ENCODE measurements at regions not wholly inside any gene's neighbourhood (a gene's known extent, or its start where the extent isn't known, plus 50 kb on each side); places are given as distances from the start of the nearest gene placed in this dataset.

DNA sequence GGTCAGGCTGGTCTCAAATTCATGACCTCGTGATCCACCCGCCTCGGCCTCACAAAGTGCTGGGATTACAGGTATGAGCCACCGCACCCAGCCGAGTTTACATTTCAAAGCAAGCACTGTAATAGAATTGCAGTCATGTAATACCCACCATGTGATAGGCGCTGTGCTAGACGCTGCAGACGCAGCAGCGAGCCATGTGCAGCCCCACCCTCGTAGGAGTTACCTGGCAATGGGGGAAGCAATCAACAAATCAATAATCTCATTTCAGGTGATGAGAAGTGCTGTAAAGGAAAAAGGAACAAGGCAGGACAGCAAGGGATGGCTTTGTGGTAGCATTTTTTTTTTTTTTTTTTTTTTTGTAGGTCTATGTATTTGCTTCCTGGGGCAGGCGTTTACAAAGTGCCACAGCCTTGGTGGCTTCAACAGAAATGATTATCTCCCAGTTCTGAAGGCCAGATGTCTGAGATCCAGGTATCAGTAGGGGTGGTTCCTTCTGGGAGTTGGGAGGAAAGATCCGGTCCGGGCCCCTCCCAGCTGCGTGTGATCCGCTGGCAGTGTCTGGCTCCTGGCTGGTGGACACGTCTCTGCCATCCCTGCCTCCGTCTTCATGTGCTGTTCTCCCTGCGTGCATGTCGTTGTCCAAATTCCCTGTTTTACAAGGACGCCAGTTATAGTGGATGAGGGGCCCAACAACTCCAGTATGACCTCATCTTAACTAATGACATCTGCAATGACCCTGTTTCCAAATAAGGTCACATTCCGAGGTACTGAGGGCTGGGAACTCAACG, 72.8 kb downstream of the TNFAIP2 start:
- Histone ChIP-seq H3K9me3 (ENCODE audit: control insufficient read depth, insufficient read depth, low read length) (no peaks in the 10 kb centered on the region), H3K4me3 (ENCODE audit: low read depth, low read length) (no peak overlapping the region)

DNA sequence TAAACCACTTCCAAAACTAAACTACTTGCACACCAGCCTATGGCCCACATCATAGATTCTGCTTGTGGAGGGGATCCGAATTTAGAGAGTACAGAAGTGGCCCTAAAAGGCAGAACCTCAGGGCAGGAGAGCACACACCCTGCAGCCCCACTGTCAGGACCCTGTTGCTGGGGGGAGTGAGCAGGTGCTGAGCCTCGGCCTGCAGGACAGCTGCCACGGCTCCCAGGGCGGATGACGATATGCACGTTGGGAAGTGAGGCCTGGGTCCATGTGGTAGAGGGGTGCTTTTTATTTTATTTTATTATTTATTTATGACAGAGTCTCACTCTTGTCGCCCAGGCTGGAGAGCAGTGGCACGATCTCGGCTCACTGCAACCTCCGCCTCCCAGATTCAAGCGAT, 73.5 kb downstream of the TNFAIP2 start:
- no peaks in the 10 kb centered on the region for H3K27me3 ChIP-seq (ENCODE audit: control insufficient read depth, insufficient read depth, low read length)
- H3K4me1 ChIP-seq (ENCODE audit: control insufficient read depth, insufficient read depth, low read length): no peaks in the 10 kb centered on the region
- H3K9me3 ChIP-seq (ENCODE audit: control insufficient read depth, insufficient read depth, low read length): peaks cover under 1% of the 10 kb centered on the region
- H3K36me3 ChIP-seq (ENCODE audit: control insufficient read depth, insufficient read depth, low read length): no peaks in the 10 kb centered on the region
- H3K9ac ChIP-seq (ENCODE audit: low read depth, low read length): no peak overlapping the region
- no peak overlapping the region for H3K4me3 ChIP-seq (ENCODE audit: low read depth, low read length)

More for the DNA sequence above, 72.8 kb downstream of the TNFAIP2 start:
- Histone ChIP-seq H3K27me3 (ENCODE audit: control insufficient read depth, insufficient read depth, low read length) (no peaks in the 10 kb centered on the region), H3K36me3 (ENCODE audit: control insufficient read depth, insufficient read depth, low read length) (no peaks in the 10 kb centered on the region), H3K4me1 (ENCODE audit: control insufficient read depth, insufficient read depth, low read length) (no peaks in the 10 kb centered on the region), H3K9ac (ENCODE audit: low read depth, low read length) (no peak overlapping the region)

GRCh38 chr14:103198131-103199105, 75.2 kb downstream of the TNFAIP2 start:
- H3K27me3 ChIP-seq (ENCODE audit: control insufficient read depth, insufficient read depth, low read length): no peaks in the 10 kb centered on the region
- H3K4me3 ChIP-seq (ENCODE audit: low read depth, low read length): no peak overlapping the region
- no peaks in the 10 kb centered on the region for H3K4me1 ChIP-seq (ENCODE audit: control insufficient read depth, insufficient read depth, low read length)
- no peaks in the 10 kb centered on the region for H3K36me3 ChIP-seq (ENCODE audit: control insufficient read depth, insufficient read depth, low read length)
- H3K9me3 ChIP-seq (ENCODE audit: control insufficient read depth, insufficient read depth, low read length): peaks cover 4% of the 10 kb centered on the region
- H3K9ac ChIP-seq (ENCODE audit: low read depth, low read length): no peak overlapping the region

DNA sequence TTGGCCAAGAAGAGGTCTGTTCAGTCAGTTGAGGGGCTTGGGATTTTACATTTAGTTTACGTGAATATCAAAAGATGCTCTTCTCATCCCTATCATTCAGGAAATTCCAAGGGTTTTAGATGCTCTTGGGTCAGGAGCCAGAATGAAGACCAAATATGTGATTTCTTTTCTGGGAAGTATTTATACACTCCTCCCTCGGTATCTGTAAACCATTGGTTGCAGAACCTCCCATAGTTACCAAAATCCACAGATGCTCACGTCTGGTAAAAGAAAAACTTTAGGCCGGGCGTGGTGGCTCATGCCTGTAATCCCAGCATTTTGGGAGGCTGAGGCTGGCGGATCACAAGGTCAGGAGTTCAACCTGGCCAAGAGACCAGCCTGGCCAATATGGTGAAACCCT, 75.9 kb downstream of the TNFAIP2 start:
- H3K27me3 ChIP-seq (ENCODE audit: control insufficient read depth, insufficient read depth, low read length): no peaks in the 10 kb centered on the region
- peaks cover 4% of the 10 kb centered on the region for H3K9me3 ChIP-seq (ENCODE audit: control insufficient read depth, insufficient read depth, low read length)
- H3K4me1 ChIP-seq (ENCODE audit: control insufficient read depth, insufficient read depth, low read length): no peaks in the 10 kb centered on the region
- H3K9ac ChIP-seq (ENCODE audit: low read depth, low read length): no peak overlapping the region
- no peaks in the 10 kb centered on the region for H3K36me3 ChIP-seq (ENCODE audit: control insufficient read depth, insufficient read depth, low read length)
- H3K4me3 ChIP-seq (ENCODE audit: low read depth, low read length): no peak overlapping the region

DNA sequence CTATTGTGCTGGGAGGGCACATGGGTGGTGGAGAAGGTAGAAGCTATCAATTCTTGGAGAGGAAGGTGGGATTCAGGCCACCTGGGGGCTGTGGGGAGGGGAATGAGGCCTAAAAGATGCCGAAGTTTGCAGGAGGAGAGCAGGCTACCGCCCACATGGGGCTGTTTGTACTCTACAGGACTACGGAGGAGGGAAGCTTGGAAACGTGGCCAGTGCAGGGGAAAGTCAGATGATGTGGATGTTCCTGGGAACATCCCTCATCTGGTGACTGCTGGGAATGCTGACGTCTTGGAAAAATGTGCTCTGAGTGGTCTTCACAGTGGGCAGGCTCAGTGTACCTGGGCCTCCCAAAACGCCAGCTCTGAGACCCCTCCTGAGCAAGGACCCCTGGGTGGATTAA, 78.5 kb downstream of the TNFAIP2 start:
- Histone ChIP-seq H3K27me3 (ENCODE audit: control insufficient read depth, insufficient read depth, low read length) (peaks cover 3% of the 10 kb centered on the region), H3K9me3 (ENCODE audit: control insufficient read depth, insufficient read depth, low read length) (peaks cover 4% of the 10 kb centered on the region), H3K9ac (ENCODE audit: low read depth, low read length) (no peak overlapping the region), H3K36me3 (ENCODE audit: control insufficient read depth, insufficient read depth, low read length) (no peaks in the 10 kb centered on the region), H3K4me1 (ENCODE audit: control insufficient read depth, insufficient read depth, low read length) (peaks cover 3% of the 10 kb centered on the region), H3K4me3 (ENCODE audit: low read depth, low read length) (no peak overlapping the region)

- Histone ChIP-seq H3K27me3 (ENCODE audit: control insufficient read depth, insufficient read depth, low read length) (peaks cover 21% of the 10 kb centered on the region), H3K4me1 (ENCODE audit: control insufficient read depth, insufficient read depth, low read length) (peaks cover 4% of the 10 kb centered on the region), H3K9me3 (ENCODE audit: control insufficient read depth, insufficient read depth, low read length) (peaks cover 4% of the 10 kb centered on the region), H3K4me3 (ENCODE audit: low read depth, low read length) (no peak overlapping the region), H3K36me3 (ENCODE audit: control insufficient read depth, insufficient read depth, low read length) (no peaks in the 10 kb centered on the region), H3K9ac (ENCODE audit: low read depth, low read length) (no peak overlapping the region)
Observed at GRCh38 chr14:103204852-103205540, 81.7 kb downstream of the TNFAIP2 start.

DNA sequence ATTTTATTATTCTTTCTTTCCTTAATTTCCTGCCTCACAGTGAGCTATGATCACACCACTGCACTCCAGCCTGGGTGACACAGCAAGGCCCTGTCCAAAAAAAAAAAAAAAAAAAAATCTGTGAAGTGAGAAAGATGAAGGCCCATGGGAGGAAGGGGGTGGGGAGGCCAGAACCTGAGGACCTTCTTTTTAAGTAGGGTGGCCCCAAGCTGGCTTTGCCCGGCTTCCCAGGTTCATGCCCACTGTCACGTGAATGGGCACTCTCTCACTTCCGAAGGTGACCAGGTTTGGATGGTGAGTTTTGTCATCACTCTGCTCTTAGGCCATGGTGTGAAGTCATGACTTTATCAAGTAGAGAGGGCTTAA, 82.3 kb downstream of the TNFAIP2 start:
- Histone ChIP-seq H3K4me3 (ENCODE audit: low read depth, low read length) (no peak overlapping the region), H3K36me3 (ENCODE audit: control insufficient read depth, insufficient read depth, low read length) (no peaks in the 10 kb centered on the region), H3K4me1 (ENCODE audit: control insufficient read depth, insufficient read depth, low read length) (peaks cover 4% of the 10 kb centered on the region), H3K27me3 (ENCODE audit: control insufficient read depth, insufficient read depth, low read length) (peaks cover 24% of the 10 kb centered on the region), H3K9ac (ENCODE audit: low read depth, low read length) (no peak overlapping the region), H3K9me3 (ENCODE audit: control insufficient read depth, insufficient read depth, low read length) (peaks cover 4% of the 10 kb centered on the region)

DNA sequence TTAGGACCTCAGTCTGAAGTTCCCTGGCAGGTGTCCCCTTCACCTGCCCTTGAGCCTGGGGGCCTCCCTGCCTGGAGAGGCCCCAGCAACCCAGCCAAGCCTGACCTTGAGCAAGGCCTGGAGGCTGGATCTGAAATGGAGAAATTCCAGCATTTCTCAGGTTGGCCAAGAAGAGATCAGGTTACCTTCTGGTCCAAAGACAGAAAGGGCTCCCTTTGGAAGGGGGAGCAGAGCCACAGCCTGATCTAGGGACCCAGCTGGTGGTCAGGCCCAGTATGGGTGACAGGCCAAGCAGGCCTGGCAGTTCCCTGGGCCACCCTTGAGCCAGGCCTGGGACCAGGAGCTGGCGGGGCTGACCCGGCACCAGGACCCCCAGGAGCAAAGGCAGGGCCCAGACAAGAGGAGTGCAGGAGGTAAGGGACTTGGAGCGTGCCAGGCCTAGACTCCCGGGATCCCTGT, 82.8 kb downstream of the TNFAIP2 start:
- Histone ChIP-seq H3K9me3 (ENCODE audit: control insufficient read depth, insufficient read depth, low read length) (peaks cover 4% of the 10 kb centered on the region), H3K4me1 (ENCODE audit: control insufficient read depth, insufficient read depth, low read length) (peaks cover 4% of the 10 kb centered on the region), H3K9ac (ENCODE audit: low read depth, low read length) (no peak overlapping the region), H3K36me3 (ENCODE audit: control insufficient read depth, insufficient read depth, low read length) (no peaks in the 10 kb centered on the region), H3K4me3 (ENCODE audit: low read depth, low read length) (no peak overlapping the region), H3K27me3 (ENCODE audit: control insufficient read depth, insufficient read depth, low read length) (peaks cover 24% of the 10 kb centered on the region)

DNA sequence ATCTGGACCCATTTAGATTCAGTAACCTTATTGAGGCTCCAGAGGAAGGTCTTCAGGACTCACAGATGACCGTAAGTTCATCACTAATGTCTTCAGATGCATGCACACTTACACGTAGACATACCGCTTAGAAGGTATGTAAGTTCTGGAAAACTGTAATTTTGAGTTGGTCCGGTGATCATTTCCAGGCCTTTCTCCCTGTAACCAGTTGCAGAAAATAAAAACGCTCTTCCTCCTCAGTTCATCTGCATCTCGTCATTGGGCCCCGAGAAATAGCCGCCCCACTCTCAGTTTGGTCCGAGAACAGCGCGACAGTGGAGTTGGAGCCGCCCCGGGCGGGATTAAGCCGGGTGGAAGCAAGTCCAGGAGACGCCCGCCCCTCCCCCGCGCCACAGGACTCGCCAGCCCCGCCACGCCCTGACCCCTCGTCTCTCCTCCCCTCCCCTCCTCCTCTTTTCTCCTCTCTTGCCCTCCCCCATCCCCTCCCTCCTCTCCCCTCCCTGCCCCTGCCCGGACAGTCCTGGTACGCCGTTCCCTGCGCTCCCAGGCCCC, 83.7 kb downstream of the TNFAIP2 start:
- Histone ChIP-seq H3K9me3 (ENCODE audit: control insufficient read depth, insufficient read depth, low read length) (peaks cover 1% of the 10 kb centered on the region), H3K4me3 (ENCODE audit: low read depth, low read length) (peak overlapping the region; percentile 62), H3K27me3 (ENCODE audit: control insufficient read depth, insufficient read depth, low read length) (peaks cover 24% of the 10 kb centered on the region), H3K9ac (ENCODE audit: low read depth, low read length) (no peak overlapping the region), H3K4me1 (ENCODE audit: control insufficient read depth, insufficient read depth, low read length) (peaks cover 4% of the 10 kb centered on the region), H3K36me3 (ENCODE audit: control insufficient read depth, insufficient read depth, low read length) (no peaks in the 10 kb centered on the region)

GRCh38 chr14:103207388-103208072, 84.3 kb downstream of the TNFAIP2 start:
- H3K9me3 ChIP-seq (ENCODE audit: control insufficient read depth, insufficient read depth, low read length): no peaks in the 10 kb centered on the region

GRCh38 chr14:103209054-103209453, 85.8 kb downstream of the TNFAIP2 start:
- Histone ChIP-seq H3K4me3 (ENCODE audit: low read depth, low read length) (no peak overlapping the region), H3K9me3 (ENCODE audit: control insufficient read depth, insufficient read depth, low read length) (no peaks in the 10 kb centered on the region), H3K36me3 (ENCODE audit: control insufficient read depth, insufficient read depth, low read length) (no peaks in the 10 kb centered on the region), H3K27me3 (ENCODE audit: control insufficient read depth, insufficient read depth, low read length) (peaks cover 24% of the 10 kb centered on the region), H3K9ac (ENCODE audit: low read depth, low read length) (no peak overlapping the region), H3K4me1 (ENCODE audit: control insufficient read depth, insufficient read depth, low read length) (peaks cover 4% of the 10 kb centered on the region)

More at GRCh38 chr14:103207388-103208072, 84.3 kb downstream of the TNFAIP2 start:
- Histone ChIP-seq H3K27me3 (ENCODE audit: control insufficient read depth, insufficient read depth, low read length) (peaks cover 24% of the 10 kb centered on the region), H3K9ac (ENCODE audit: low read depth, low read length) (peak overlapping the region; percentile 47), H3K4me3 (ENCODE audit: low read depth, low read length) (peak overlapping the region; percentile 62), H3K4me1 (ENCODE audit: control insufficient read depth, insufficient read depth, low read length) (peaks cover 4% of the 10 kb centered on the region), H3K36me3 (ENCODE audit: control insufficient read depth, insufficient read depth, low read length) (no peaks in the 10 kb centered on the region)
